ENCODE measurements at regions not wholly inside any gene's neighbourhood (a gene's known extent, or its start where the extent isn't known, plus 50 kb on each side); places are given as distances from the start of the nearest gene placed in this dataset.

- TF ChIP-seq TCF4 (CRISPR knock-in tag; IDR thresholded peaks at IDR 0.05; ENCODE audit: borderline replicate concordance): no peak
- ATAC-seq: no peak
These were observed 75.7 kb upstream of the NRIP1 start for GRCh38 chr21:15140321-15141019.

GRCh38 chr21:15141261-15141970 is 76.6 kb upstream of the NRIP1 start:
- ATAC-seq: no peak
- no peak for TF ChIP-seq ZFP3 (CRISPR knock-in tag; IDR thresholded peaks at IDR 0.05)
- TF ChIP-seq CREB5 (CRISPR knock-in tag; IDR thresholded peaks at IDR 0.05; ENCODE audit: low read depth): no peak
- no peak for TF ChIP-seq ARNTL (CRISPR knock-in tag; IDR thresholded peaks at IDR 0.05; ENCODE audit: borderline replicate concordance, low read depth)
- no peak for TF ChIP-seq PATZ1 (CRISPR knock-in tag; IDR thresholded peaks at IDR 0.05; ENCODE audit: borderline replicate concordance)
- TF ChIP-seq CSRNP3 (CRISPR knock-in tag; IDR thresholded peaks at IDR 0.05): no peak
- TF ChIP-seq ZFP30 (CRISPR knock-in tag; IDR thresholded peaks at IDR 0.05): no peak
- no peak for TF ChIP-seq ZNF70 (CRISPR knock-in tag; IDR thresholded peaks at IDR 0.05)
- TF ChIP-seq ZNF8 (CRISPR knock-in tag; IDR thresholded peaks at IDR 0.05): no peak
- no peak for TF ChIP-seq PPARA (CRISPR knock-in tag; IDR thresholded peaks at IDR 0.05; ENCODE audit: borderline replicate concordance)
- no peak for TF ChIP-seq ZC3H10 (CRISPR knock-in tag; IDR thresholded peaks at IDR 0.05)
- TF ChIP-seq GLIS3 (CRISPR knock-in tag; IDR thresholded peaks at IDR 0.05): no peak
- no peak for TF ChIP-seq ESRRG (CRISPR knock-in tag; IDR thresholded peaks at IDR 0.05)

GRCh38 chr21:15144026-15144425 is 79.2 kb upstream of the NRIP1 start:
- TF ChIP-seq OSR1 (CRISPR knock-in tag; IDR thresholded peaks at IDR 0.05): no peak
- no peak for TF ChIP-seq ZFP3 (CRISPR knock-in tag; IDR thresholded peaks at IDR 0.05)
- no peak for TF ChIP-seq GLIS3 (CRISPR knock-in tag; IDR thresholded peaks at IDR 0.05)
- no peak for TF ChIP-seq ZNF8 (CRISPR knock-in tag; IDR thresholded peaks at IDR 0.05)
- TF ChIP-seq TOX (CRISPR knock-in tag; IDR thresholded peaks at IDR 0.05; ENCODE audit: borderline replicate concordance): no peak
- no peak for TF ChIP-seq ZC3H10 (CRISPR knock-in tag; IDR thresholded peaks at IDR 0.05)
- TF ChIP-seq SNAI2 (CRISPR knock-in tag; IDR thresholded peaks at IDR 0.05): no peak
- no peak for TF ChIP-seq TSHZ2 (CRISPR knock-in tag; IDR thresholded peaks at IDR 0.05)
- no peak for TF ChIP-seq ZNF565 (CRISPR knock-in tag; conservative IDR thresholded peaks at IDR 0.05; ENCODE audit: low read depth)
- no peak for TF ChIP-seq ZFP30 (CRISPR knock-in tag; IDR thresholded peaks at IDR 0.05)
- no peak for ATAC-seq

- ATAC-seq: no peak
- TF ChIP-seq ZC3H10 (CRISPR knock-in tag; IDR thresholded peaks at IDR 0.05) (no peak), TSHZ2 (CRISPR knock-in tag; IDR thresholded peaks at IDR 0.05) (no peak), RARB (CRISPR knock-in tag; IDR thresholded peaks at IDR 0.05) (no peak), ESRRG (CRISPR knock-in tag; IDR thresholded peaks at IDR 0.05) (no peak), ZNF70 (CRISPR knock-in tag; IDR thresholded peaks at IDR 0.05) (no peak), ZNF565 (CRISPR knock-in tag; conservative IDR thresholded peaks at IDR 0.05; ENCODE audit: low read depth) (no peak), BACH2 (CRISPR knock-in tag; IDR thresholded peaks at IDR 0.05; ENCODE audit: borderline replicate concordance) (no peak), CSRNP3 (CRISPR knock-in tag; IDR thresholded peaks at IDR 0.05) (no peak), ISL1 (CRISPR knock-in tag; IDR thresholded peaks at IDR 0.05) (no peak), ARNTL (CRISPR knock-in tag; IDR thresholded peaks at IDR 0.05; ENCODE audit: borderline replicate concordance, low read depth) (no peak), CREB5 (CRISPR knock-in tag; IDR thresholded peaks at IDR 0.05; ENCODE audit: low read depth) (no peak)
These were observed 83.6 kb upstream of the NRIP1 start for GRCh38 chr21:15148437-15148836.

Measured in SK-N-SH treated with all-trans-retinoic acid at 6 μM for 48 hours (cell line).